Kidney epithelial cell (primary cell): ENCODE measurements at regions not wholly inside any gene's neighbourhood (a gene's known extent, or its start where the extent isn't known, plus 50 kb on each side); places are given as distances from the start of the nearest gene placed in this dataset.

Source experiments
- DNase-seq: peaks from one replicate; pipeline ENCODE4 v3.0.0-alpha.2; 2010; ENCODE audit warnings: low read depth
- H3K27me3 ChIP-seq: 2 replicates; pipeline ENCODE4 v1.6.0; 2011; ENCODE audit warnings: low read length; ENCODE audit not compliant: control insufficient read depth, insufficient read depth
- H3K36me3 ChIP-seq: 2 replicates; pipeline ENCODE4 v1.5.1; 2011; ENCODE audit warnings: low read length; ENCODE audit not compliant: control insufficient read depth, insufficient read depth
- H3K4me3 ChIP-seq: 2 replicates; pipeline ENCODE4 v1.5.1; 2011; ENCODE audit warnings: low read depth, mild to moderate bottlenecking, control low read depth, low read length
- TF ChIP-seq, protein P1 (sequence below): IDR thresholded peaks from 2 replicates; pipeline ENCODE4 v1.5.1; 2011; ENCODE audit warnings: mild to moderate bottlenecking, moderate library complexity, low read length, control low read depth, inconsistent platforms; ENCODE audit not compliant: insufficient read depth, poor library complexity, severe bottlenecking

DNA sequence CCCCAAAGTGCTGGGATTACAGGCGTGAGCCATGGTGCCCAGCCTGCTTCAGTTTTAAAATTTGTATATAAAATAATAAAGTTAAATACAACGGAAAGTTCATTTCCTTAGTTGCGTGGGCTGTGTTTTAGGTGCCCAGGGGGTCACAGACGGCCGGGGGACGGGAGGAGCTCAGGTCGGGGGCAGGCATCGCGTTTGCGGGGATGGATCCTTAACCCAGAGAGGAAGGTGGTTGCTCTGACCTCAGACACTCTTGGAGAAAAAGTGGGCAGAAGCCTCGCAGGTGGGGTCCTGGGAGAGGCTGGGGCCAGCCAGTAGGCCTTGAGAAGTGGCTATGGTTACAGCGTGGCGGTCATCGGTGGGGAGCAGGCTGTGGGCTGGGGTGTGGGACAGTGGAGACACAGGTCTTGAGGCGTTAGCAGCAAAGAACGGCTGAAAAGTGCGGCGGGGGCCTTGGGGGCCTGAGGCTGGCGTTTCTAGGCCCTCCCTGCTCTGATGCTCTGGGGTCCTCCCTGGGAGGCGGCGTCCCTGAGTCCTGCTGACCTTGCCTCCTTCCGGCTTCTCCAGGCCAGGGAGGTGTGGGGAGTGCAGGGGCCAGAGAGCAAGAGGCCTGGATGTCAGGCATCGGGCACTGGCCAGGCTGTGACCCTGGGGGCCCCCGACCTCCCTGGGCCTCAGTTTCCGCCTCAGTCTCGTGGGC lies 54.4 kb downstream of the UNCX start:
- no peak overlapping the region for H3K4me3 ChIP-seq
- no peaks in the 10 kb centered on the region for H3K36me3 ChIP-seq
- no peak for DNase-seq
- H3K27me3 ChIP-seq: peaks cover 63% of the 10 kb centered on the region
- TF ChIP-seq, protein P1, sequence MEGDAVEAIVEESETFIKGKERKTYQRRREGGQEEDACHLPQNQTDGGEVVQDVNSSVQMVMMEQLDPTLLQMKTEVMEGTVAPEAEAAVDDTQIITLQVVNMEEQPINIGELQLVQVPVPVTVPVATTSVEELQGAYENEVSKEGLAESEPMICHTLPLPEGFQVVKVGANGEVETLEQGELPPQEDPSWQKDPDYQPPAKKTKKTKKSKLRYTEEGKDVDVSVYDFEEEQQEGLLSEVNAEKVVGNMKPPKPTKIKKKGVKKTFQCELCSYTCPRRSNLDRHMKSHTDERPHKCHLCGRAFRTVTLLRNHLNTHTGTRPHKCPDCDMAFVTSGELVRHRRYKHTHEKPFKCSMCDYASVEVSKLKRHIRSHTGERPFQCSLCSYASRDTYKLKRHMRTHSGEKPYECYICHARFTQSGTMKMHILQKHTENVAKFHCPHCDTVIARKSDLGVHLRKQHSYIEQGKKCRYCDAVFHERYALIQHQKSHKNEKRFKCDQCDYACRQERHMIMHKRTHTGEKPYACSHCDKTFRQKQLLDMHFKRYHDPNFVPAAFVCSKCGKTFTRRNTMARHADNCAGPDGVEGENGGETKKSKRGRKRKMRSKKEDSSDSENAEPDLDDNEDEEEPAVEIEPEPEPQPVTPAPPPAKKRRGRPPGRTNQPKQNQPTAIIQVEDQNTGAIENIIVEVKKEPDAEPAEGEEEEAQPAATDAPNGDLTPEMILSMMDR: no peak

- no peak for DNase-seq
- peaks cover 70% of the 10 kb centered on the region for H3K27me3 ChIP-seq
- no peak overlapping the region for H3K4me3 ChIP-seq
- no peaks in the 10 kb centered on the region for H3K36me3 ChIP-seq
- TF ChIP-seq, protein P1: no peak
These were observed 55.1 kb downstream of the UNCX start for GRCh38 chr7:1287752-1288201.

DNA sequence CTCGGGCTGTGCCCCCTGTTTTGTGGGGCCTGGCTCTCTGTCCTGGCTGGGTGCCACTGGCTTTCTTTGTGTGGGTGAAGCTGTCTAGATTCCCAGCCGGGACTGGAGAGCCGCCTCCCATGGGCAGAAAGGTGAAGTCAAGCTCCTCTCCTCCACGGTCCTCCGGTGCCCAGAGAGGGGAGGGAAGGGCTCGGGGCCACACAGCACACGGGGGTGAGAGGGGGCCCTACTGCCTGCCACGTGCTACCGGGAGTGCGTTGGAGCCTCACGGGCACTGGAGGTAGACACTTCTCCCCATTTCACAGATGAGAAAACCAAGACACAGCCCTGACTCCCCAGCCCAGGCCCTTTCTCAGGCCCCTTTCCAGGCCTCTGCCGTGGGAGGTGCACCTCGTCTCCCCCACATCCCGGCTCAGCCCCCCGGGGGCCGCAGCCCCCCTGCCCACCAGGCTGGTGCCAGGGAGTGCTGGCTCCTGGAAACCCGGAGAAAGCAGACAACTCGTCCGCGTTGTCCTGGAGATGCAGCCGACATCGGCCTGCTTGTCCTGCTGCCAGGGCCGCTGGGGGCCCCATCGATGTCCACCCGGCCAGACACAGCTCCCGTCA lies 55.8 kb downstream of the UNCX start:
- no peak overlapping the region for H3K4me3 ChIP-seq
- H3K27me3 ChIP-seq: peaks cover 77% of the 10 kb centered on the region
- TF ChIP-seq, protein P1: no peak
- H3K36me3 ChIP-seq: no peaks in the 10 kb centered on the region
- DNase-seq: no peak

- Histone ChIP-seq H3K36me3 (no peaks in the 10 kb centered on the region), H3K27me3 (peaks cover 80% of the 10 kb centered on the region), H3K4me3 (no peak overlapping the region)
- DNase-seq: no peak
- TF ChIP-seq, protein P1: no peak
These were observed 56.4 kb downstream of the UNCX start for GRCh38 chr7:1288996-1289551.

DNA sequence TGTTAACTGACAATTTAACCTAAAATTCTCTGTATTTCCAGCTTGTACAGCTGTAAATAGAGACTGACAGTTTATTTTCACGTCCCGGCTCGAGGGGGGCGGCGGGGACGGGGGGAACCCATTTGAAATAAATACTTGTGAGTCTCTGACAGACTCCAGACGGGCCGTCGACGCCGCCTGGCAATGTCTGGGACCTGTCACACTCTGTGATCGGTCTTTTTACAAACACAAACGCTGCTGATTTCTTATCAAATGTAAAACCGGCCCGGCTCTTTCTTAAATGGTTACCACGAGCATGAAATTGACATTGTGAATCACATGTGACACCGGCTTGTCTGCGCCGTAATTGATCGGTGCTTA lies 57.0 kb downstream of the UNCX start:
- DNase-seq: no peak
- Histone ChIP-seq H3K36me3 (no peaks in the 10 kb centered on the region), H3K4me3 (no peak overlapping the region), H3K27me3 (peaks cover 82% of the 10 kb centered on the region)
- TF ChIP-seq, protein P1: no peak
